Chondrocyte (in vitro differentiated cells): ENCODE measurements at regions not wholly inside any gene's neighbourhood (a gene's known extent, or its start where the extent isn't known, plus 50 kb on each side); places are given as distances from the start of the nearest gene placed in this dataset.

ENCODE experiments used
- DNase-seq: peaks from one replicate; pipeline ENCODE4 v3.0.0; 2021; ENCODE audit warnings: mixed read lengths, low spot score
- H3K27ac Mint-ChIP-seq: one replicate; pipeline ENCODE4 v1.8.0; 2021; ENCODE audit warnings: mild to moderate bottlenecking, moderate library complexity, mixed read lengths; ENCODE audit not compliant: unreplicated experiment
- H3K27me3 Mint-ChIP-seq: 2 replicates; pipeline ENCODE4 v1.8.0; 2021; ENCODE audit warnings: low read depth, mixed read lengths
- H3K36me3 Mint-ChIP-seq: 2 replicates; pipeline ENCODE4 v1.8.0; 2021; ENCODE audit warnings: low read depth, mixed read lengths
- H3K4me1 Mint-ChIP-seq: 2 replicates; pipeline ENCODE4 v1.8.0; 2021; ENCODE audit warnings: low read depth, mild to moderate bottlenecking, mixed read lengths
- H3K4me3 Mint-ChIP-seq: one replicate; pipeline ENCODE4 v1.8.0; 2021; ENCODE audit warnings: mild to moderate bottlenecking, moderate library complexity, mixed read lengths; ENCODE audit not compliant: unreplicated experiment
- H3K9me3 Mint-ChIP-seq: 2 replicates; pipeline ENCODE4 v1.8.0; 2021; ENCODE audit warnings: low read depth, mixed read lengths
- CTCF ChIP-seq: fragments of 200-600 bp; sonication (generic); IDR thresholded peaks from 2 replicates; pipeline ENCODE4 v1.5.0; 2021; ENCODE audit warnings: antibody characterized with exemption, mild to moderate bottlenecking, moderate library complexity

- DNase-seq = no peak
- Mint-ChIP-seq H3K27me3 (no peaks in the 10 kb centered on the region), H3K27ac (no peak overlapping the region), H3K9me3 (no peaks in the 10 kb centered on the region), H3K4me3 (no peak overlapping the region), H3K4me1 (peaks cover 19% of the 10 kb centered on the region), H3K36me3 (peaks cover 2% of the 10 kb centered on the region)
- TF ChIP-seq CTCF = no peak
These were observed 187.1 kb upstream of the OSR1 start for GRCh38 chr2:19545507-19545906.

- peaks cover 2% of the 10 kb centered on the region for H3K36me3 Mint-ChIP-seq
- no peak for DNase-seq
- H3K4me1 Mint-ChIP-seq = peaks cover 25% of the 10 kb centered on the region
- H3K27me3 Mint-ChIP-seq = no peaks in the 10 kb centered on the region
- no peak overlapping the region for H3K27ac Mint-ChIP-seq
- H3K9me3 Mint-ChIP-seq = no peaks in the 10 kb centered on the region
- no peak overlapping the region for H3K4me3 Mint-ChIP-seq
- TF ChIP-seq CTCF = no peak
These were observed 185.4 kb upstream of the OSR1 start for GRCh38 chr2:19543663-19544383.

GRCh38 chr2:19542796-19543662 lies 184.6 kb upstream of the OSR1 start:
- H3K27ac Mint-ChIP-seq = no peak overlapping the region
- H3K4me1 Mint-ChIP-seq = peaks cover 30% of the 10 kb centered on the region
- TF ChIP-seq CTCF = no peak

GRCh38 chr2:19541884-19542283 lies 183.5 kb upstream of the OSR1 start:
- Mint-ChIP-seq H3K27ac (no peak overlapping the region), H3K4me3 (no peak overlapping the region), H3K27me3 (no peaks in the 10 kb centered on the region), H3K36me3 (peaks cover under 1% of the 10 kb centered on the region), H3K9me3 (peaks cover 10% of the 10 kb centered on the region), H3K4me1 (peaks cover 37% of the 10 kb centered on the region)
- DNase-seq = no peak
- TF ChIP-seq CTCF = no peak

More at GRCh38 chr2:19542796-19543662, 184.6 kb upstream of the OSR1 start:
- Mint-ChIP-seq H3K27me3 (no peaks in the 10 kb centered on the region), H3K36me3 (peaks cover 2% of the 10 kb centered on the region), H3K9me3 (no peaks in the 10 kb centered on the region), H3K4me3 (no peak overlapping the region)
- DNase-seq = no peak

GRCh38 chr2:19540739-19541525 lies 182.5 kb upstream of the OSR1 start:
- H3K4me3 Mint-ChIP-seq = no peak overlapping the region
- H3K27ac Mint-ChIP-seq = peak overlapping the region; percentile 79
- peaks cover 14% of the 10 kb centered on the region for H3K9me3 Mint-ChIP-seq
- peaks cover 37% of the 10 kb centered on the region for H3K4me1 Mint-ChIP-seq
- no peak for DNase-seq
- peaks cover 4% of the 10 kb centered on the region for H3K36me3 Mint-ChIP-seq
- H3K27me3 Mint-ChIP-seq = no peaks in the 10 kb centered on the region
- TF ChIP-seq CTCF = no peak
